WERI-Rb-1 (cell line): ENCODE measurements at regions not wholly inside any gene's neighbourhood (a gene's known extent, or its start where the extent isn't known, plus 50 kb on each side); places are given as distances from the start of the nearest gene placed in this dataset.

Experiments used
- DNase-seq: peaks from one replicate; pipeline ENCODE4 v3.0.0-alpha.2; 2020
- H3K27ac ChIP-seq: fragments of 250-450 bp; sonication (Bioruptor Pico); 2 replicates; pipeline ENCODE4 v1.5.1; 2020; ENCODE audit warnings: mild to moderate bottlenecking, moderate library complexity
- H3K27me3 ChIP-seq: fragments of 250-450 bp; sonication (Bioruptor Pico); 2 replicates; pipeline ENCODE4 v1.5.1; 2021; ENCODE audit warnings: mild to moderate bottlenecking, low read depth, moderate library complexity; ENCODE audit not compliant: insufficient read depth, severe bottlenecking
- H3K36me3 ChIP-seq: fragments of 250-450 bp; sonication (Bioruptor Pico); 2 replicates; pipeline ENCODE4 v1.5.1; 2020; ENCODE audit warnings: mild to moderate bottlenecking, moderate library complexity
- H3K4me3 ChIP-seq: 2 replicates; pipeline ENCODE4 v1.5.1; 2011; ENCODE audit warnings: low read depth, mild to moderate bottlenecking, control low read depth, low read length
- H3K9me3 ChIP-seq: fragments of 250-450 bp; sonication (Bioruptor Pico); 2 replicates; pipeline ENCODE4 v1.5.1; 2021; ENCODE audit warnings: mild to moderate bottlenecking, moderate library complexity; ENCODE audit not compliant: severe bottlenecking
- TF ChIP-seq, protein P1 (sequence below): IDR thresholded peaks from 2 replicates; pipeline ENCODE4 v1.5.1; 2011; ENCODE audit warnings: low read depth, mild to moderate bottlenecking, control low read depth, inconsistent platforms, low read length

DNA sequence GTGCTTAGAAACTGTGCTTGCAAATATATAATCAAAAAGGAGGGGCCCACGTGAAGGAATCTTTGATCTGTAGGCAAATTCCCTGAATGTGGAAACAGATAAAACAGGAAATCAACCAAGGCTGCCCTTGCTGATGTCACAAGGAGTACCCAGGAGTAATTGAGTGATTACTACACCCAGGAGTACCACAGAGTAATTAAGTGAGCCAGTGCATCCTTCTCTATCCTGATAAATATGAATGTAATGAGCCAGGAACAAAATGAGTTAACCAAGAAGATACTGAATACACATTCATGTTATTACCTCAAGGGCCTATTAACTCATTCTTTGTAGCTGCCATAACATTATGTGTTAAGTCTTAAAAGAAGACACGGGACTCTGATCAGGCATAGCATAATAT is 87.3 kb upstream of the POU1F1 start:
- Histone ChIP-seq H3K27ac (no peak overlapping the region), H3K9me3 (no peaks in the 10 kb centered on the region)
- TF ChIP-seq, protein P1, sequence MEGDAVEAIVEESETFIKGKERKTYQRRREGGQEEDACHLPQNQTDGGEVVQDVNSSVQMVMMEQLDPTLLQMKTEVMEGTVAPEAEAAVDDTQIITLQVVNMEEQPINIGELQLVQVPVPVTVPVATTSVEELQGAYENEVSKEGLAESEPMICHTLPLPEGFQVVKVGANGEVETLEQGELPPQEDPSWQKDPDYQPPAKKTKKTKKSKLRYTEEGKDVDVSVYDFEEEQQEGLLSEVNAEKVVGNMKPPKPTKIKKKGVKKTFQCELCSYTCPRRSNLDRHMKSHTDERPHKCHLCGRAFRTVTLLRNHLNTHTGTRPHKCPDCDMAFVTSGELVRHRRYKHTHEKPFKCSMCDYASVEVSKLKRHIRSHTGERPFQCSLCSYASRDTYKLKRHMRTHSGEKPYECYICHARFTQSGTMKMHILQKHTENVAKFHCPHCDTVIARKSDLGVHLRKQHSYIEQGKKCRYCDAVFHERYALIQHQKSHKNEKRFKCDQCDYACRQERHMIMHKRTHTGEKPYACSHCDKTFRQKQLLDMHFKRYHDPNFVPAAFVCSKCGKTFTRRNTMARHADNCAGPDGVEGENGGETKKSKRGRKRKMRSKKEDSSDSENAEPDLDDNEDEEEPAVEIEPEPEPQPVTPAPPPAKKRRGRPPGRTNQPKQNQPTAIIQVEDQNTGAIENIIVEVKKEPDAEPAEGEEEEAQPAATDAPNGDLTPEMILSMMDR, result no peak

DNA sequence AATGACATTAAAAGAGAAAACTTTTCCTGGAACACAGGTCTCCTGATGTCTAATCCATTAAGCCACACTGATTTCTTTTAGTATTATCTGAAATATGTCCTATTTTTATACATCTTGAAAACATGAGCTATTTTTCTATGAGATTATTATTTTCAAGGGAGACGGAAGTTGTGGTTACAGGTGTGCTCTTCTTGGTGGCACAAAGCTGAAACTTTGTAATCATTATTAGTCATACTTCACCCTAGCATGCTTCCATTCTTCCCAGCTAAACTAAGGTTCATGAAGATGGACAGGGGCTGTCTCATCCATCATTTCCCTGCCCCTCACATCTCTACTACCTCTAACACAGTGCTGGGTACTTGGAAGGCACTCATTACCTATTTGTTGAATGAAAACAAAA is 85.6 kb upstream of the POU1F1 start:
- H3K36me3 ChIP-seq, result no peaks in the 10 kb centered on the region
- no peak overlapping the region for H3K27ac ChIP-seq
- TF ChIP-seq, protein P1, result no peak
- DNase-seq, result no peak
- peaks cover 21% of the 10 kb centered on the region for H3K27me3 ChIP-seq
- no peaks in the 10 kb centered on the region for H3K9me3 ChIP-seq
- no peak overlapping the region for H3K4me3 ChIP-seq

More for the DNA sequence above, 87.3 kb upstream of the POU1F1 start:
- Histone ChIP-seq H3K36me3 (no peaks in the 10 kb centered on the region), H3K27me3 (peaks cover 27% of the 10 kb centered on the region), H3K4me3 (no peak overlapping the region)
- no peak for DNase-seq

DNA sequence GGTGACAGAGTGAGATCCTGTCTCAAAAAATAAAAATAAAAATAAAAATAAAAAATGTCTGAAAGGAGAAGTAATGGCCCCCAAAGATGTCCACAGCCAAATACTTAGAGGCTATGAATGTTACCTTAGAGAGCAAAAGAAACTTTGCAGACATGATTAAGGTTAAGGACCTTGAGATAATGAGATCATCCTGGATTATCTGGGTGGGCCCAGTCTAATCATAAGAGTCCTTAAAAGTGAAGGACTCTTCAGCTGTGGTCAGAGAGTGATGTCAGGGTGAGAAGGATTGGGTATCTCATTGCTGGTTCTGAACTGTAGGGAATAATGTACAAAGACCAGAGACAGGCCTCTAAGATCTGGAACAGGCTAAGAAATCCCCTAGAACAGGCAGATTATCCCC is 84.9 kb upstream of the POU1F1 start:
- TF ChIP-seq, protein P1, result no peak
- H3K27ac ChIP-seq, result no peak overlapping the region
- H3K9me3 ChIP-seq, result no peaks in the 10 kb centered on the region
- DNase-seq, result peak; percentile 50
- no peaks in the 10 kb centered on the region for H3K36me3 ChIP-seq
- peaks cover 21% of the 10 kb centered on the region for H3K27me3 ChIP-seq
- no peak overlapping the region for H3K4me3 ChIP-seq

DNA sequence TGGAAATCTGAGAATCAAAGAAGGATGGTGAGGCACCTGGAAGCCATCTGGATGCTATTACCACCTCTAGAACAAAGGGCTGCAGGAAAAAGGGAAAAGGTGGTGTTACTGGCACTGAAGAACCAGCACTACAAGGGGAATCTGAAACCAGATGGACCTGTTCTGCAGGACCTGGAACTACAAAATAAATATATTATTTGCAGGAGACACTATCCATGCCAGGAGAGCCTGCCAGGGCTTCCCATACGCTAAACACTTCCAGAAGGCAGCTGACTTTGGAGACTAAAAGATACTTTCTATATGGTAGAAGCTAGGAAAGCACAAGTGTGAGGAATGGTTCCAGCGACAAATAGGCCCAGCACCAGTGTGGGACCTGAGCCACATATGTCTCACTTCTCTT is 83.4 kb upstream of the POU1F1 start:
- DNase-seq, result no peak

DNA sequence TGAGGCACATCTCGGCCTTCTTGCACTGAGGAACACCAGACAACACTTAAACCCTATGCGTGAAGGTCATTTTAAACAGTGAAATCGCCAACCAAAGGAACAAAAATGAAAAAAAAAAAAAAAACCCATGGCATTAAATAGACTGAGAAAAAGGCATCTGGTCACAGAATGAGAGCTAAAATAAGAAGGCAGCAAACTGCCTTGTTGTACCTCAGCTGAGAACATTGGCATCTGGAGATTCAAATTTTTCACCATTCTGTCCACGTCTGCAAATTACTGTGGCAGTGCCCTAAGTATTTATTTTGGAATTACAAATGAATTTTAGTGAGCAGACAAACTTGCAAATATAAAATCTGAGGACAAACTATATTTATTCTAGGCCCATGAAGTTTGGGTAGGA is 82.6 kb upstream of the POU1F1 start:
- Histone ChIP-seq H3K36me3 (no peaks in the 10 kb centered on the region), H3K27me3 (peaks cover 16% of the 10 kb centered on the region), H3K27ac (no peak overlapping the region), H3K9me3 (peaks cover 2% of the 10 kb centered on the region), H3K4me3 (no peak overlapping the region)
- no peak for DNase-seq
- TF ChIP-seq, protein P1, result no peak

More for the DNA sequence above, 83.4 kb upstream of the POU1F1 start:
- peaks cover 21% of the 10 kb centered on the region for H3K27me3 ChIP-seq
- no peaks in the 10 kb centered on the region for H3K36me3 ChIP-seq
- TF ChIP-seq, protein P1, result no peak
- H3K9me3 ChIP-seq, result peaks cover 2% of the 10 kb centered on the region
- no peak overlapping the region for H3K4me3 ChIP-seq
- no peak overlapping the region for H3K27ac ChIP-seq

DNA sequence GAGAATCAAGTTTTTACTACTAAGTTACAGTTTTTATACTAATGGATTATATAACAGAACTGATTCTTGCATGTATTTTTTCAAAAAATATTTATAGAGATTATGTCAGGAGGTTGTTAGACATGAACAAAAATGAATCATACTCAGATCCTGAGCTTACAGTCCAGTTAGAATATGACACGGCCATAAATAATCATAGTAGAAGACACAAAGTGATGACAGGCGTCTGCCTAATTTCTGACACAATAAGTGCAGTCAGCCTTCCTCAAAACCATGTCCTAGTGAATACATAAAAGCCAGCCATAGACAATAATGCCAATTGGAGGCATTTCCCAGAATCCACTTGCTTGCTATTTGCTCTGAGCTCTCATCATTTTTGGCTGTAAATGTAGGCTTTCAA is 81.7 kb upstream of the POU1F1 start:
- H3K36me3 ChIP-seq, result no peaks in the 10 kb centered on the region
- no peak for DNase-seq
- peaks cover 2% of the 10 kb centered on the region for H3K9me3 ChIP-seq
- TF ChIP-seq, protein P1, result no peak
- no peak overlapping the region for H3K4me3 ChIP-seq
- H3K27ac ChIP-seq, result no peak overlapping the region
- H3K27me3 ChIP-seq, result peaks cover 15% of the 10 kb centered on the region
